NK-92 treated with Interleukin-12 subunit alpha and Interleukin-12 subunit beta, amount 100 ng/mL, for 24 hours (cell line): ENCODE measurements at regions not wholly inside any gene's neighbourhood (a gene's known extent, or its start where the extent isn't known, plus 50 kb on each side); places are given as distances from the start of the nearest gene placed in this dataset.
A peak's percentile ranks its signal among the peaks of the same experiment; 100 is the strongest.

ENCODE experiments used
- DNase-seq: peaks from one replicate; lab custom pipeline; 2025; lab: John Stamatoyannopoulos, UW

- no peak for DNase-seq
Observed at GRCh38 chr3:176969066-176969465, 228.2 kb downstream of the TBL1XR1 start.

DNA sequence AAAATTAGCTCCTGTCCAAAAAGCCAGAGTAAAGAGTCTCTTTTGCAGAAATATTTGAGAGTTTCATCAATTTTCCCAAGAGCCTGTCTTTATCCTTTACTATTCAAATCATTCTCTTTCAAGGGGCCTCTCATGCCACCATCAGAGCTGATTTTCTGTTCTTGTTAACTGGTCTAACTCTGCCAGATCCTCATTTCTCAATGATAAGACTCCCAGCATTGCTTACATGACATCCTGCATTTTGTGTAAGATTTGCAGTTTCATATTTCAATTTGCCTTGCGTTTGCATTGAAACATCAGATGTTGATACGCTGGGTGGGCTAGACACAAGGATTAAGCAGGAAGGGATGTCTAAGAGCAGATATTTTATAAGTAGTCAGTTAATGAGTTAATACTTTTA lies 228.7 kb downstream of the TBL1XR1 start:
- no peak for DNase-seq

- no peak for DNase-seq
Observed at GRCh38 chr3:176967522-176967921, 229.8 kb downstream of the TBL1XR1 start.

DNA sequence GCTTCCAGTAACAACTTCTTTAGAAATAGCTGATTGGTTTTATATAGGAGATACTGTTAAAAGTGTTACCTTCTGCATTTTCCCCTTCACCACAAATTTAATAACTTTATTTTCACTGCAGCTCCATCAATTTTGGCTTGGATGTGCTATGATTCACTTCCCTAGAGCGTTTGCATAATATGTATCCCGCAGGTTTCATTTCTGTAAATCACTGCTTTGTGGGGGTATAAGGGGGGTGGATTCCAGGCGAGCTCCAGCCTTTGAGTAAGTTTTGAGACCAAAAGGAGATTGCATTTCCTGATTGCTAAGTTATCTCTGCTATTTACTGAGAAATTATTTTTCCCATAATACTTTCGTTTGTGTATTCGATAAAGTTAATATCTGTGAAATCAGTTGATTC lies 232.6 kb downstream of the TBL1XR1 start:
- DNase-seq: no peak

- no peak for DNase-seq
Observed at GRCh38 chr3:176961916-176962315, 235.4 kb downstream of the TBL1XR1 start.

- DNase-seq: no peak
Observed at GRCh38 chr3:176959867-176960266, 237.4 kb downstream of the TBL1XR1 start.

GRCh38 chr3:176958560-176958959 lies 238.7 kb downstream of the TBL1XR1 start:
- no peak for DNase-seq

- DNase-seq: no peak
Observed at GRCh38 chr3:176954517-176954916, 242.8 kb downstream of the TBL1XR1 start.

DNA sequence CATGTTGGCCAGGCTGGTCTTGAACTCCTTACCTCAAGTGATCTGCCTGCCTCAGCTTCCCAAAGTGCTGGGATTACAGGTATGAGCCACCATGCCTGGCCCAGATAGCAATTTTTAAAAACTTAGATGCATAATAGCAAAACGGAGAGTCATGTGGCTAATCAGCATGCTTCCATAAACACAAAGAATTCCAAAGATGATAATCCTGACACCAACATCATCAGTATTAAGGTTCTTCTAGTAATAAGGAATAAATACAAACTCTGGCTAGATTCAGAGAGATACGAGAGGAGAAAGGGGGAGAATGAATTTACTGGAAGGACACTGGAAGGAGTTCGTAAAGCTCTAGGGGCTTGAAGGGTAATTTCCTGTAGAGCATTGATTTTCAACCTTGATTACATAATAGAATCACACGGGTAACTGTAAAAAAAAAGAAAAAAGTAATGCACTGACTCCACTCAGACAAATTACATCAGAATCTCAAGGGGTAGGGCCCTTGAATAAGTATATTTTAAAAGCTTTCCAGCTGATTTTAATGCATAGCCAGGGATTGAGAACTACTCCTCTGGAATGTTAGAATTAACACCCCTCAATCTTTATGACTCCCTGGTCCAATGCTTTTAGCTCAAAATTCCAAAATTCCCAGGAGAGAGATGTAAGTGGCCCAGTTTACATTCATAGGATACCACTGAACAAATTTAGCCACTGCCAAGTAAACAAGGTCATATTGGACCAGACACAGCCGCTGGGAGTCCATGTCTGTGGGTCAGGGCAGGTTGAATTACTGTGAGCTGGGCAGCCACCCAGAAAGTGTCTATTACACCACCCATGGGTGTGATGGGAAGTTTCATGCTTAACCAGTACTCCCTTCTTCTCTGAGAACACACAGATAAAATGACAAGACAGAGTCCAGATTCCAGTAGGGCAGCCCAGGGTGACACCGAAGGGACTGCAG lies 243.9 kb downstream of the TBL1XR1 start:
- DNase-seq: no peak

GRCh38 chr3:176951586-176952292 lies 245.5 kb downstream of the TBL1XR1 start:
- DNase-seq: no peak

- no peak for DNase-seq
Observed at GRCh38 chr3:176951144-176951543, 246.1 kb downstream of the TBL1XR1 start.

GRCh38 chr3:176950743-176951142 lies 246.5 kb downstream of the TBL1XR1 start:
- DNase-seq: no peak

- DNase-seq: no peak
Observed at GRCh38 chr3:176948151-176948550, 249.1 kb downstream of the TBL1XR1 start.

- no peak for DNase-seq
Observed at GRCh38 chr3:176946202-176946601, 251.1 kb downstream of the TBL1XR1 start.

- DNase-seq: no peak
Observed at GRCh38 chr3:176942305-176942704, 255.0 kb downstream of the TBL1XR1 start.

- DNase-seq: no peak
Observed at GRCh38 chr3:176941689-176942088, 255.6 kb downstream of the TBL1XR1 start.

- peak; percentile 25 for DNase-seq
Observed at GRCh38 chr3:176939022-176939817, 258.1 kb downstream of the TBL1XR1 start.

DNA sequence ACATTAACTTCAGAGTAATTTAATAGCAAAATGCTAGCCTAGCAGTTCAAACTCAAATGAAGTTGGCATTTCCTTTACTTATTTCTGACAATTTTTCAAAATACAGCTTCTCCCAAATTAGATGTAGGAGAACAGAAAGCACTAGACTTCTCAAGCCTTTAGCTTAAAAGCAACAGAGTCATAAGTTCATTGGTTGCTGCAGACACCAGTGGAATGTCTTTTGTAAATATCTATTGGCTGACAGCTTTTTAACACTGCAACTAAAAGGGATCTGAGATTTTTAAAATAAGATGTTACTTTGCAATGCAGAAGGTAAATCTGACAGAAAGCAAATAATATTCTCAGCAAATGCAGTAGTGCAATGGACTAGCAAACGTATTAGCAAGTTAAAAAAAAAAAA lies 259.3 kb downstream of the TBL1XR1 start:
- no peak for DNase-seq

- no peak for DNase-seq
Observed at GRCh38 chr3:176937541-176937940, 259.7 kb downstream of the TBL1XR1 start.

GRCh38 chr3:176935194-176935888 lies 261.9 kb downstream of the TBL1XR1 start:
- no peak for DNase-seq

- DNase-seq: no peak
Observed at GRCh38 chr3:176934698-176935097, 262.6 kb downstream of the TBL1XR1 start.

- no peak for DNase-seq
Observed at GRCh38 chr3:176933704-176934103, 263.6 kb downstream of the TBL1XR1 start.
